Upper lobe of right lung (tissue), 1 donor: ENCODE measurements at regions not wholly inside any gene's neighbourhood (a gene's known extent, or its start where the extent isn't known, plus 50 kb on each side); places are given as distances from the start of the nearest gene placed in this dataset.

Experiments used
- ATAC-seq: fragments of 200-7000 bp; cut with Tn5 transposase; one replicate; pipeline ENCODE4 v1.9.1; 2020; ENCODE audit warnings: mild to moderate bottlenecking, moderate library complexity
- DNase-seq: peaks from one replicate; pipeline ENCODE4 v3.0.0-alpha.2; 2020
- H3K27ac ChIP-seq: fragments of 200-600 bp; one replicate; pipeline ENCODE4 v1.8.0; 2022
- H3K27me3 ChIP-seq: fragments of 200-600 bp; one replicate; pipeline ENCODE4 v1.8.0; 2022; ENCODE audit warnings: mild to moderate bottlenecking
- H3K36me3 ChIP-seq: fragments of 200-600 bp; one replicate; pipeline ENCODE4 v1.8.0; 2022
- H3K4me1 ChIP-seq: fragments of 200-600 bp; one replicate; pipeline ENCODE4 v1.8.0; 2022
- H3K4me3 ChIP-seq: fragments of 200-600 bp; one replicate; pipeline ENCODE4 v1.8.0; 2022; ENCODE audit warnings: mild to moderate bottlenecking
- H3K9me3 ChIP-seq: fragments of 200-600 bp; one replicate; pipeline ENCODE4 v1.8.0; 2022
- intact Hi-C: fragments of 100-400 bp; cut with DNase I; formaldehyde crosslinking; loops from one replicate; pipeline ENCODE4 v1.11.0; 2022
- TF ChIP-seq, protein P1 (sequence below): fragments of 200-600 bp; IDR thresholded peaks from one replicate; pipeline ENCODE4 v1.8.0; 2022; ENCODE audit warnings: antibody characterized with exemption
- donor health status: DM: no; HTN: yes; CAD: no; lungs with severe emphysema.

DNA sequence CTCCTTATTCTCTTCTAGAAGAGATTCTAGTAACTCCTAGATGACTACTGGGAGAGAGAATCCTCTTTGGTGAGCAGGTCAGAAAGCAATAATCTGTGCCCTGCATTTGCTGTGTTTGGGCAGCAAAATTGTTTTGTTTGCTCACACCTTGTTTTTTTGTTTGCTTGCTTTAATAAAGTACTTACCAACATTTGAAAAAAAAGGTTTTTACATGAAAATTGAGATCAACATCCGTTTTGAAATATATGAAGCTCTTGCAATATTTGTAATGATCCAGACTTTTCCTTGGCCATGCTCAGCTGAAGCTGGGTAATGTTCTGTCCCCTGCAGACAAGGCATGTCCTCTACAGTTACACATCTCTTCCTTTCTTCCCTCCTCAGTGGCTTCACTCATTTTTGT lies 62.2 kb downstream of the DIPK2A start:
- ATAC-seq = no peak
- TF ChIP-seq, protein P1, sequence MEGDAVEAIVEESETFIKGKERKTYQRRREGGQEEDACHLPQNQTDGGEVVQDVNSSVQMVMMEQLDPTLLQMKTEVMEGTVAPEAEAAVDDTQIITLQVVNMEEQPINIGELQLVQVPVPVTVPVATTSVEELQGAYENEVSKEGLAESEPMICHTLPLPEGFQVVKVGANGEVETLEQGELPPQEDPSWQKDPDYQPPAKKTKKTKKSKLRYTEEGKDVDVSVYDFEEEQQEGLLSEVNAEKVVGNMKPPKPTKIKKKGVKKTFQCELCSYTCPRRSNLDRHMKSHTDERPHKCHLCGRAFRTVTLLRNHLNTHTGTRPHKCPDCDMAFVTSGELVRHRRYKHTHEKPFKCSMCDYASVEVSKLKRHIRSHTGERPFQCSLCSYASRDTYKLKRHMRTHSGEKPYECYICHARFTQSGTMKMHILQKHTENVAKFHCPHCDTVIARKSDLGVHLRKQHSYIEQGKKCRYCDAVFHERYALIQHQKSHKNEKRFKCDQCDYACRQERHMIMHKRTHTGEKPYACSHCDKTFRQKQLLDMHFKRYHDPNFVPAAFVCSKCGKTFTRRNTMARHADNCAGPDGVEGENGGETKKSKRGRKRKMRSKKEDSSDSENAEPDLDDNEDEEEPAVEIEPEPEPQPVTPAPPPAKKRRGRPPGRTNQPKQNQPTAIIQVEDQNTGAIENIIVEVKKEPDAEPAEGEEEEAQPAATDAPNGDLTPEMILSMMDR = no peak
- Histone ChIP-seq H3K36me3 (no peaks in the 10 kb centered on the region), H3K4me3 (no peak overlapping the region), H3K27me3 (no peaks in the 10 kb centered on the region), H3K27ac (no peak overlapping the region), H3K9me3 (no peaks in the 10 kb centered on the region), H3K4me1 (no peaks in the 10 kb centered on the region)
- intact Hi-C loops = no loop called here
- no peak for DNase-seq

DNA sequence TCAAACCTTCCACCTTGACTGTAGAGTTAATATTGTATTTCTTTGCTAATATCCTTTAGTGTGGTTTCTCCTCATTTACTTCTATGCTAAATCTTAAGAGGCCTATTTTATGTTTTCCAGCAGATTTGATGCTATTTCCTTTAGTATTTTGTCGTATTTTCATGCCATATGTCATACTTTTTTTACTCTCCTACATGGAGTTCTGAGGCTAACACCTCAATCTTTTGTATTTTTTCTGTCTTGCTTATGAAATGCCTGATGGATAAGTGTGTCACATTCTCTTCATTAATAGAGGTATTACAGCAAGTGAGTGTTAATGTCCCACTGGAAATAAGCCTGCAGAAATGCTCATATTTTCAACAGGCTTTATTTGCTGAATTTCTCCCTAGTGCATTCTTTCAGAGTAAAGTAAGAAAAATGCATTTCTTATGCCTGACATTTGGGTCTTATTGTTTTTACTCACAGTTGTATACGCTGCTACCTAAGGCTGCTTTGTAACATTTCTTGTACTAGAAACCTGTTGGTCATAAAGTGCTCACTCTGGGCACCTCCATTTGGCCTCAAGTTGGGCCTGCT lies 63.2 kb downstream of the DIPK2A start:
- intact Hi-C loops = no loop called here
- Histone ChIP-seq H3K27me3 (no peaks in the 10 kb centered on the region), H3K27ac (no peak overlapping the region), H3K9me3 (no peaks in the 10 kb centered on the region), H3K4me1 (no peaks in the 10 kb centered on the region), H3K36me3 (no peaks in the 10 kb centered on the region), H3K4me3 (no peak overlapping the region)
- TF ChIP-seq, protein P1 = no peak
- no peak for DNase-seq
- ATAC-seq = no peak

DNA sequence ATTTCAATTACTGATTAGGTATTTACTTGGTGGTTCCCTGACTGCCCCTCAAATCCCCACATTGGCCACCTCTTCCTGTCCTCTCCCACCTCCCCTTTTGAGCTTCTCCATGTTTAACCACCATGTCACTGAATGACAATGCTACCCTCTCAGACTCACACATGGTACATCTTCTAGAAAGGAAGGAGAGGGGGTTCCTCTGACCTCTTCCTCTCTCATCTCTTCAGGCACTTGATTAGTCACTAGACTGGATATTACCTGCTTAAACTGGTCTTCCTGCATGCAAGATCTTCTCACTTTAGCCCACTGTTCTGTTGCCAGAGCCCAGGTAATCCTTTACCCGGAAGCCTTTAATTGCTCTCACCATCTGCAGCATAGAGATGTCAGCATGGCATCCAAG lies 64.9 kb downstream of the DIPK2A start:
- Histone ChIP-seq H3K9me3 (no peaks in the 10 kb centered on the region), H3K4me1 (no peaks in the 10 kb centered on the region), H3K27me3 (no peaks in the 10 kb centered on the region), H3K27ac (no peak overlapping the region), H3K36me3 (no peaks in the 10 kb centered on the region), H3K4me3 (no peak overlapping the region)
- ATAC-seq = no peak
- intact Hi-C loops = no loop called here
- no peak for DNase-seq
- TF ChIP-seq, protein P1 = no peak

DNA sequence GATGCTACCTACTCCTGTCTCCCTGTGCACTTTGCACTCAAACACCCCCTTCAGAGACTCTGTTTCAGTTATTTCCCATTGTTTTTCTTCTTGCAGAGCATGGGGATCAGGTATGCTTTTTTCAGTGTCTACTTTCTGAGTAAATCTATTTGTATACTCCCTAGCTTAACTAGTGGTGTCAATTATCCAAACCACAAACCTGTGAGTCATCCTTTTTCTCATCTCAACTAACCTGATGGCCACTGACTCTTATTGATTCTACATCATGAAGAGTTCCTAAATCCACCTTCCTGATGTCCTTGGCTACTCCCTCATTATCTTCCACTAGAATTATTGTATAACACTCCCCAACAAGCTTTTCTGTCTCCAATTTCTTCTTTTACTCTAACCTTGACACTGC lies 68.0 kb downstream of the DIPK2A start:
- Histone ChIP-seq H3K27ac (no peak overlapping the region), H3K4me3 (no peak overlapping the region), H3K27me3 (no peaks in the 10 kb centered on the region), H3K4me1 (no peaks in the 10 kb centered on the region), H3K9me3 (no peaks in the 10 kb centered on the region), H3K36me3 (no peaks in the 10 kb centered on the region)
- no peak for DNase-seq
- TF ChIP-seq, protein P1 = no peak
- intact Hi-C loops = no loop called here
- ATAC-seq = no peak

DNA sequence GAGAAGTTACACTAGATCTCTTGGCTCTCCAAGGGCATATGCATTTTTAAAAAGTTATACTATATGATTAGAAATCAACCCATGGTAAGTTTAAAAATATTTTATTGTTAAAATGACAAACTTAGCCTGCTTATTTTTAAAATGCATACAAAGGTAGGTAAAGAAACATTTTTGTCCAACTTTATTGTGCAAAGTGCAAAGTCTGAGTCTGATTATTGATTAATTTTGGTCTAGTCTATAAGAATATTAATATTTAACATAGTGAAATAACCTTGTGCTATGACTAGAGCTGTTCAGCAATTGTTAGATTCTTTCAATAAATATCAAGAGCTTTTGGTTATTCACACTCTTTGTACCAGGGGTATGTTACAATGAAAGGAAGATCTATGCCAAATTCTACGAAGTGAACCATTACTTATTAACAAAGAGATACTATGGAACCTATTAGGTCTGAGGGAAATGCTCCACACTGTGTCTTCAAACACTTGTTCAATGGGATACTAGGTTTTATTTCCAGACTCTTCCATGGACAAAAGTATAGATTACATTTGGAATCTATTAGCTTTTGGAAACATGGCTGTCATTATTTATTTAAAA lies 70.4 kb downstream of the DIPK2A start:
- no peak overlapping the region for H3K4me3 ChIP-seq
- no peak for ATAC-seq
- no peak for DNase-seq
- intact Hi-C loops = no loop called here
- no peaks in the 10 kb centered on the region for H3K9me3 ChIP-seq
- TF ChIP-seq, protein P1 = no peak
- no peaks in the 10 kb centered on the region for H3K4me1 ChIP-seq
- H3K27ac ChIP-seq = no peak overlapping the region
- H3K36me3 ChIP-seq = no peaks in the 10 kb centered on the region
- H3K27me3 ChIP-seq = no peaks in the 10 kb centered on the region

DNA sequence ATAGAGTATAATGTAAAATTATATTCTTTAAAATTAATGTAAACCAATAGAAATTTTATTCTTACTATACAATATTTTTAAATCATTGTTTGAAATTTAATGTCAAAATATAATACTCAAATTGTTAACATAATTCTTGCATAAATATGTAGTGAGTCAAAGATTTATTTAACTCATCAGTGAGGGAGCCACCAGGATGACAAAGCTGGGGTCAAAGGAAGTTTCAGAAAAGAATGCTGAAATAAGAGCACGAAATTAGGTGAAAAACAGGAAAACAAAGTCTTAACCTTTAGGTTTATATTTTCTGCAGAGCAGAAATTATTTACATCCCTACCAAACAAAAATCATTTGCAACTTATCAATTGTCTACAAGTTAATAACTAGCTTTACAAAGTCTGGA lies 74.1 kb downstream of the DIPK2A start:
- H3K27ac ChIP-seq = no peak overlapping the region
- intact Hi-C loops = no loop called here
- no peaks in the 10 kb centered on the region for H3K27me3 ChIP-seq
- H3K9me3 ChIP-seq = no peaks in the 10 kb centered on the region
- DNase-seq (no peak), ATAC-seq (no peak)
- no peaks in the 10 kb centered on the region for H3K36me3 ChIP-seq
- H3K4me3 ChIP-seq = no peak overlapping the region
- H3K4me1 ChIP-seq = no peaks in the 10 kb centered on the region
- TF ChIP-seq, protein P1 = no peak
